Sigmoid colon (tissue), 6 donors: ENCODE measurements at regions not wholly inside any gene's neighbourhood (a gene's known extent, or its start where the extent isn't known, plus 50 kb on each side); places are given as distances from the start of the nearest gene placed in this dataset.

Experiments used
- DNase-seq: peaks from one replicate; pipeline ENCODE4 v3.0.0-alpha.2; 2019
- H3K27ac ChIP-seq, 4 donors: fragments of 200-600 bp; sonication (generic); one replicate each; pipeline ENCODE4 v1.5.1; 2016 to 2019; ENCODE audit warnings: mild to moderate bottlenecking in 1 of 4
- H3K27me3 ChIP-seq, 3 donors: fragments of 200-600 bp; sonication (generic); one replicate each; pipeline ENCODE4 v1.5.1; 2019; ENCODE audit warnings: mild to moderate bottlenecking in 1 of 3
- H3K36me3 ChIP-seq, 4 donors: fragments of 200-600 bp; sonication (generic); one replicate each; pipeline ENCODE4 v1.5.1; 2016 to 2019
- H3K4me1 ChIP-seq, 4 donors: fragments of 200-600 bp; sonication (generic); one replicate each; pipeline ENCODE4 v1.5.1; 2017 to 2019
- H3K4me3 ChIP-seq, 4 donors: fragments of 200-600 bp; sonication (generic); one replicate each; pipeline ENCODE4 v1.5.1; 2017 to 2019; ENCODE audit warnings: mild to moderate bottlenecking in 2 of 4, moderate library complexity in 1 of 4
- H3K9me3 ChIP-seq, 4 donors: fragments of 200-600 bp in 3 of 4; sonication (generic) in 3 of 4; one replicate each; pipeline versions ENCODE4 v1.5.1 to v1.6.1; 2013 to 2019
- CTCF ChIP-seq, 4 experiments: fragments of 450-650 bp in 3 of 4; fragments of 200-600 bp in 1 of 4; IDR thresholded peaks; one replicate each; pipeline ENCODE4 v1.5.1; 2016 to 2019; ENCODE audit warnings: antibody characterized with exemption in 4 of 4, mild to moderate bottlenecking in 3 of 4, moderate library complexity in 2 of 4
- EP300 ChIP-seq, 4 donors: sonication (generic); formaldehyde crosslinking; IDR thresholded peaks; one replicate each; pipeline ENCODE4 v1.6.1; 2017; ENCODE audit warnings: antibody characterized with exemption in 4 of 4
- POLR2A ChIP-seq, 2 donors: fragments of 450-650 bp; IDR thresholded peaks; one replicate each; pipeline ENCODE4 v1.6.1; 2016; ENCODE audit warnings: antibody characterized with exemption in 2 of 2, mild to moderate bottlenecking in 2 of 2, moderate library complexity in 2 of 2
- POLR2AphosphoS5 ChIP-seq, 4 donors: sonication (generic); formaldehyde crosslinking; IDR thresholded peaks; one replicate each; pipeline ENCODE4 v1.6.1; 2017; ENCODE audit warnings: antibody characterized with exemption in 4 of 4
- WGBS, 2 donors: extraction: QIAGEN DNeasy Blood & Tissue Kit; methylation state at CpG; one replicate each; pipeline ENCODE4 v1.1.7; 2013; 5-methylcytosine and 5-hydroxymethylcytosine counted together
- intact Hi-C: fragments of 100-400 bp; cut with DNase I; formaldehyde crosslinking; loops from one replicate; pipeline ENCODE4 v1.15.1; 2023
- donor health status: healthy with polysubstance abuse.
- donor health status: healthy.

- TF ChIP-seq POLR2A (IDR thresholded peaks at IDR 0.05) (no peak), CTCF (IDR thresholded peaks at IDR 0.05) (no peak), EP300 (IDR thresholded peaks at IDR 0.05) (no peak), POLR2AphosphoS5 (IDR thresholded peaks at IDR 0.05) (no peak)
- 7 to 25% methylated on average over 3 of the region's 3 CpGs for WGBS, 2 donors
- H3K27me3 ChIP-seq: no peaks in the 10 kb centered on the region
- H3K4me3 ChIP-seq: no peak overlapping the region
- H3K4me1 ChIP-seq: peaks cover 0 to 39% (median 26%) of the 10 kb centered on the region in 4 donors
- no peaks in the 10 kb centered on the region for H3K9me3 ChIP-seq
- peak overlapping the region in 3 of 4 donors; percentile 19 to 79 (median 35) for H3K27ac ChIP-seq
- intact Hi-C loops: loop anchor here (10.0 kb wide), 1 partner anchor 50 kb away; no protein-coding TSS in a partner anchor
- no peak for DNase-seq
- H3K36me3 ChIP-seq: no peaks in the 10 kb centered on the region
These were observed 77.8 kb downstream of the CD164 start for GRCh38 chr6:109304284-109305015.

DNA sequence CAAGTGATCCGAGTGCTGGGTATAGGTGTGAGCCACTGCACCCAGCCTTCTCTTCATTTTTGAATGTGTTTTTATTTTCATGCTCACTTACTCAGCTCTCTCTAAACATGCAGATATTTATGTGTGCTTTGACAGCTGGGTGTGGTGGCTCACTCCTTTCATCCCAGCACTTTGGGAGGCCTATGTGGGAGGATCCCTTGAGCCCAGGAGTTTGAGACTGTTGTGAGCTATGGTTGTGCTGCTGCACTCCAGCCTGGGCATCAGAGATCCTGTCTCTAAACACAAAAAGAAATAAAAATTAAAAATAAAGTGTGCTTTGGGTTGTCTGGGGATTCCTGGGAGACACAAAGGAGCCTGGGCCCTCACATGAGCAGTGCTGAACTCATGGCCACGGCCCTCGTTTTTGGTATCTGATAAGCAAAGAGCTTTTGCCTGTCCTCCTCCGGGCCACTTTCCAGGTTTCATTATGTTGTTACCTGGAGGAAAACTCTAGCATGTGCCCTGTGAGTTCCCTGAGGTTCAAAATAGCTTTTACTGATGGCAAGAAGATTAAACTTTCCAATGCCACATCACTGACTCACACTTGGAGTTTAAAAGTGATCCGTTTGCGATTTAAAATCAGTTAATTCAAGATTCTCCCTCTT is 78.5 kb downstream of the CD164 start:
- no peaks in the 10 kb centered on the region for H3K36me3 ChIP-seq
- peak overlapping the region in 3 of 4 donors; percentile 19 to 79 (median 35) for H3K27ac ChIP-seq
- TF ChIP-seq POLR2AphosphoS5 (IDR thresholded peaks at IDR 0.05) (no peak), EP300 (IDR thresholded peaks at IDR 0.05) (no peak), POLR2A (IDR thresholded peaks at IDR 0.05) (no peak), CTCF (IDR thresholded peaks at IDR 0.05) (no peak)
- no peaks in the 10 kb centered on the region for H3K9me3 ChIP-seq
- no peaks in the 10 kb centered on the region for H3K27me3 ChIP-seq
- H3K4me1 ChIP-seq: peaks cover 0 to 46% (median 33%) of the 10 kb centered on the region in 4 donors
- no peak for DNase-seq
- intact Hi-C loops: loop anchor here (10.0 kb wide), 1 partner anchor 49 kb away; no protein-coding TSS in a partner anchor
- no peak overlapping the region for H3K4me3 ChIP-seq
- WGBS, 2 donors: 27 to 57% methylated on average over 6 of the region's 6 CpGs

DNA sequence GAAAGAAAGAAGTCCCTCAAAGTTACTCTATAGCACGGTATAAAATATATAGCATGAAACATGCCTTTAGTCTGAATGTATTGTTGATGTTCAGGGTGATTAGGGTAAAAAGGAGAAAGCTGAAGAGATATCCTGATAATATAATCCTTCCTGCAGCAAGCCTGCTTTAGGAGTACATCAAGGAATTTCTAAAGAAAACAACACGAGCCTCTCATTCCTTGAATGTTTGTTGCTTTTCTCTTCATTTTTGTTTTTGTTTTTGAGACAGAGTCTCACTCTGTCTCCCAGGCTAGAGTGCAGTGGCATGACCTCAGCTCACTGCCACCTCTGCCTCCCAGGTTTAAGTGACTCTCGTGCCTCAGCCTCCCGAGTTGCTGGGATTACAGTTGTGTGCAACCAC is 79.1 kb downstream of the CD164 start:
- H3K27me3 ChIP-seq: no peaks in the 10 kb centered on the region
- H3K36me3 ChIP-seq: no peaks in the 10 kb centered on the region
- intact Hi-C loops: loop anchor here (10.0 kb wide), 1 partner anchor 48 kb away; no protein-coding TSS in a partner anchor
- H3K4me3 ChIP-seq: no peak overlapping the region
- 85 to 89% methylated on average over 4 of the region's 4 CpGs for whole genome bisulfite sequencing, 2 donors
- H3K4me1 ChIP-seq: peaks cover 0 to 46% (median 36%) of the 10 kb centered on the region in 4 donors
- H3K27ac ChIP-seq: peak overlapping the region in 2 of 4 donors; percentile 35 to 79
- H3K9me3 ChIP-seq: no peaks in the 10 kb centered on the region
- TF ChIP-seq EP300 (IDR thresholded peaks at IDR 0.05): no peak
- no peak for TF ChIP-seq CTCF (IDR thresholded peaks at IDR 0.05)
- TF ChIP-seq POLR2AphosphoS5 (IDR thresholded peaks at IDR 0.05): no peak
- no peak for TF ChIP-seq POLR2A (IDR thresholded peaks at IDR 0.05)
- no peak for DNase-seq

- 81 to 92% methylated on average over 4 of the region's 4 CpGs for WGBS, 2 donors
- intact Hi-C loops: loop anchor here (10.0 kb wide), 1 partner anchor 47 kb away; no protein-coding TSS in a partner anchor
- peak overlapping the region in 1 of 4 donors; percentile 85 for H3K27ac ChIP-seq
These were observed 80.1 kb downstream of the CD164 start for GRCh38 chr6:109302176-109302575.

More at GRCh38 chr6:109302176-109302575, 80.1 kb downstream of the CD164 start:
- Histone ChIP-seq H3K36me3 (no peaks in the 10 kb centered on the region), H3K9me3 (no peaks in the 10 kb centered on the region), H3K4me3 (no peak overlapping the region), H3K4me1 (peaks cover 0 to 55% (median 41%) of the 10 kb centered on the region in 4 donors), H3K27me3 (no peaks in the 10 kb centered on the region)
- no peak for DNase-seq
- TF ChIP-seq POLR2A (IDR thresholded peaks at IDR 0.05): no peak
- no peak for TF ChIP-seq EP300 (IDR thresholded peaks at IDR 0.05)
- no peak for TF ChIP-seq CTCF (IDR thresholded peaks at IDR 0.05)
- TF ChIP-seq POLR2AphosphoS5 (IDR thresholded peaks at IDR 0.05): no peak
